IMR-90 (cell line): ENCODE measurements at regions not wholly inside any gene's neighbourhood (a gene's known extent, or its start where the extent isn't known, plus 50 kb on each side); places are given as distances from the start of the nearest gene placed in this dataset.

Experiments used
- BHLHE40 ChIP-seq: fragments of 150-350 bp; IDR thresholded peaks from 2 replicates; pipeline ENCODE4 v1.6.1; 2016; ENCODE audit warnings: mild to moderate bottlenecking, low read depth, low read length
- CEBPB ChIP-seq: IDR thresholded peaks from 2 replicates; pipeline ENCODE4 v1.6.1; 2012; ENCODE audit warnings: low read depth, low read length, improper control_type of control experiment
- CTCF ChIP-seq: conservative IDR thresholded peaks from 2 replicates; pipeline ENCODE4 v1.5.1; 2012; ENCODE audit warnings: mild to moderate bottlenecking, low read depth, low read length, improper control_type of control experiment
- ELK1 ChIP-seq: fragments of 150-350 bp; IDR thresholded peaks from 2 replicates; pipeline ENCODE4 v1.6.1; 2016; ENCODE audit warnings: low read depth, mild to moderate bottlenecking, low read length, moderate library complexity, borderline replicate concordance
- MAZ ChIP-seq: IDR thresholded peaks from 2 replicates; pipeline ENCODE4 v1.6.1; 2012; ENCODE audit warnings: low read depth, mild to moderate bottlenecking, low read length, improper control_type of control experiment, moderate library complexity, borderline replicate concordance
- MXI1 ChIP-seq: IDR thresholded peaks from 2 replicates; pipeline ENCODE4 v1.6.1; 2012; ENCODE audit warnings: low read depth, mild to moderate bottlenecking, low read length, moderate library complexity, borderline replicate concordance
- POLR2A ChIP-seq: IDR thresholded peaks from 2 replicates; pipeline ENCODE4 v1.6.1; 2012; ENCODE audit warnings: mild to moderate bottlenecking, low read depth, low read length
- RAD21 ChIP-seq: IDR thresholded peaks from 2 replicates; pipeline ENCODE4 v1.6.1; 2012; ENCODE audit warnings: low read length, improper control_type of control experiment
- RFX5 ChIP-seq: IDR thresholded peaks from 2 replicates; pipeline ENCODE4 v1.8.0; 2012; ENCODE audit warnings: low read depth, mild to moderate bottlenecking, low read length, moderate library complexity
- SMC3 ChIP-seq: fragments of 150-350 bp; IDR thresholded peaks from 2 replicates; pipeline ENCODE4 v1.6.1; 2016; ENCODE audit warnings: low read depth, mild to moderate bottlenecking, antibody characterized with exemption, low read length, moderate library complexity

- TF ChIP-seq MXI1: no peak
- no peak for TF ChIP-seq RAD21
- TF ChIP-seq CTCF: no peak
- TF ChIP-seq POLR2A: no peak
- no peak for TF ChIP-seq ELK1
- TF ChIP-seq CEBPB: no peak
- no peak for TF ChIP-seq BHLHE40
- TF ChIP-seq MAZ: no peak
- TF ChIP-seq SMC3: no peak
- no peak for TF ChIP-seq RFX5
Measured at GRCh38 chr6:93008375-93008774, 411.0 kb downstream of the EPHA7 start.
